GM12864 (cell line): ENCODE measurements at regions not wholly inside any gene's neighbourhood (a gene's known extent, or its start where the extent isn't known, plus 50 kb on each side); places are given as distances from the start of the nearest gene placed in this dataset.
"Not testable (repeated sequence)": the region's sequence is repeated elsewhere in the genome, so short reads cannot be mapped to it uniquely, and the experiment has no call there.

Source experiments
- DNase-seq: peaks from one replicate; pipeline ENCODE4 v3.0.0-alpha.2; 2011; ENCODE audit warnings: low read depth
- H3K4me3 ChIP-seq: 2 replicates; pipeline ENCODE4 v1.5.1; 2011; ENCODE audit warnings: mild to moderate bottlenecking, low read depth, low read length, control low read depth
- CTCF ChIP-seq: IDR thresholded peaks from 2 replicates; pipeline ENCODE4 v1.5.1; 2011; ENCODE audit warnings: low read depth, mild to moderate bottlenecking, moderate library complexity, low read length, control low read depth, inconsistent platforms; ENCODE audit errors: missing control alignments

GRCh38 chr9:129550199-129550839, 70.6 kb downstream of the C9orf50 start:
- TF ChIP-seq CTCF, result no peak

GRCh38 chr9:129549684-129550083, 71.2 kb downstream of the C9orf50 start:
- TF ChIP-seq CTCF, result no peak
- H3K4me3 ChIP-seq, result no peak overlapping the region
- DNase-seq, result no peak

More at GRCh38 chr9:129550199-129550839, 70.6 kb downstream of the C9orf50 start:
- no peak overlapping the region for H3K4me3 ChIP-seq
- no peak for DNase-seq

GRCh38 chr9:129549139-129549538, 71.8 kb downstream of the C9orf50 start:
- TF ChIP-seq CTCF, result no peak
- DNase-seq, result no peak
- H3K4me3 ChIP-seq, result no peak overlapping the region

- TF ChIP-seq CTCF, result no peak
- no peak overlapping the region for H3K4me3 ChIP-seq
- DNase-seq, result no peak
These were observed 72.2 kb downstream of the C9orf50 start for GRCh38 chr9:129548571-129549135.

- no peak for DNase-seq
- no peak for TF ChIP-seq CTCF
- H3K4me3 ChIP-seq, result no peak overlapping the region
These were observed 72.9 kb downstream of the C9orf50 start for GRCh38 chr9:129547869-129548570.

- no peak overlapping the region for H3K4me3 ChIP-seq
- no peak for DNase-seq
- TF ChIP-seq CTCF, result no peak
These were observed 73.8 kb downstream of the C9orf50 start for GRCh38 chr9:129547063-129547462.

- not testable (repeated sequence) for DNase-seq, H3K4me3 ChIP-seq
These were observed 75.0 kb downstream of the C9orf50 start for GRCh38 chr9:129545876-129546275.
